GM19467 (cell line): ENCODE measurements at regions not wholly inside any gene's neighbourhood (a gene's known extent, or its start where the extent isn't known, plus 50 kb on each side); places are given as distances from the start of the nearest gene placed in this dataset.

Experiments
- ATAC-seq: cut with Tn5 transposase; IDR thresholded peaks from one replicate; pipeline ENCODE4 v1.9.1; 2021; ENCODE audit warnings: mild to moderate bottlenecking, moderate library complexity; ENCODE audit not compliant: unreplicated experiment

- no peak for ATAC-seq
Observed at GRCh38 chr1:112788561-112788960, 73.4 kb upstream of the PPM1J start.

GRCh38 chr1:112788054-112788453 is 72.9 kb upstream of the PPM1J start:
- no peak for ATAC-seq

- no peak for ATAC-seq
Observed at GRCh38 chr1:112783059-112783458, 67.9 kb upstream of the PPM1J start.

GRCh38 chr1:112779665-112780526 is 64.8 kb upstream of the PPM1J start:
- no peak for ATAC-seq

- no peak for ATAC-seq
Observed at GRCh38 chr1:112778137-112778536, 63.0 kb upstream of the PPM1J start.

GRCh38 chr1:112776688-112777087 is 61.6 kb upstream of the PPM1J start:
- ATAC-seq: no peak

- no peak for ATAC-seq
Observed at GRCh38 chr1:112772781-112773180, 57.6 kb upstream of the PPM1J start.

GRCh38 chr1:112770724-112771123 is 55.6 kb upstream of the PPM1J start:
- no peak for ATAC-seq

- no peak for ATAC-seq
Observed at GRCh38 chr1:112769611-112770010, 54.5 kb upstream of the PPM1J start.

- no peak for ATAC-seq
Observed at GRCh38 chr1:112767646-112768045, 52.5 kb upstream of the PPM1J start.
